HG02642 (cell line): ENCODE measurements at regions not wholly inside any gene's neighbourhood (a gene's known extent, or its start where the extent isn't known, plus 50 kb on each side); places are given as distances from the start of the nearest gene placed in this dataset.
"Not testable (repeated sequence)": the region's sequence is repeated elsewhere in the genome, so short reads cannot be mapped to it uniquely, and the experiment has no call there.

ENCODE experiments used
- ATAC-seq: cut with Tn5 transposase; IDR thresholded peaks from one replicate; pipeline ENCODE4 v1.9.1; 2021; ENCODE audit warnings: mild to moderate bottlenecking; ENCODE audit not compliant: unreplicated experiment, poor library complexity

GRCh38 chr6:6960571-6961251 lies 147.1 kb upstream of the RREB1 start:
- ATAC-seq: no peak

- ATAC-seq: no peak
These were observed 145.7 kb upstream of the RREB1 start for GRCh38 chr6:6962086-6962485.

- ATAC-seq: no peak
These were observed 145.1 kb upstream of the RREB1 start for GRCh38 chr6:6962699-6963098.

- not testable (repeated sequence) for ATAC-seq
These were observed 144.4 kb upstream of the RREB1 start for GRCh38 chr6:6963390-6963789.

GRCh38 chr6:6964675-6965074 lies 143.1 kb upstream of the RREB1 start:
- ATAC-seq: no peak

GRCh38 chr6:6966127-6966526 lies 141.6 kb upstream of the RREB1 start:
- no peak for ATAC-seq

GRCh38 chr6:6966569-6966968 lies 141.2 kb upstream of the RREB1 start:
- ATAC-seq: no peak

GRCh38 chr6:6968357-6968730 lies 139.4 kb upstream of the RREB1 start:
- ATAC-seq: no peak

GRCh38 chr6:6968731-6969552 lies 138.8 kb upstream of the RREB1 start:
- no peak for ATAC-seq

GRCh38 chr6:6969761-6970223 lies 138.0 kb upstream of the RREB1 start:
- no peak for ATAC-seq

- no peak for ATAC-seq
These were observed 136.9 kb upstream of the RREB1 start for GRCh38 chr6:6970851-6971250.

- no peak for ATAC-seq
These were observed 136.4 kb upstream of the RREB1 start for GRCh38 chr6:6971369-6971768.

- no peak for ATAC-seq
These were observed 135.3 kb upstream of the RREB1 start for GRCh38 chr6:6972456-6972855.

GRCh38 chr6:6973721-6974120 lies 134.0 kb upstream of the RREB1 start:
- no peak for ATAC-seq

- ATAC-seq: no peak
These were observed 132.2 kb upstream of the RREB1 start for GRCh38 chr6:6975459-6976111.

- ATAC-seq: no peak
These were observed 131.6 kb upstream of the RREB1 start for GRCh38 chr6:6976193-6976592.

GRCh38 chr6:6978731-6979130 lies 129.0 kb upstream of the RREB1 start:
- no peak for ATAC-seq

- no peak for ATAC-seq
These were observed 126.7 kb upstream of the RREB1 start for GRCh38 chr6:6980999-6981597.

GRCh38 chr6:6981681-6982322 lies 126.0 kb upstream of the RREB1 start:
- no peak for ATAC-seq

GRCh38 chr6:6982663-6983062 lies 125.1 kb upstream of the RREB1 start:
- ATAC-seq: no peak
